ENCODE measurements at regions not wholly inside any gene's neighbourhood (a gene's known extent, or its start where the extent isn't known, plus 50 kb on each side); places are given as distances from the start of the nearest gene placed in this dataset.

DNA sequence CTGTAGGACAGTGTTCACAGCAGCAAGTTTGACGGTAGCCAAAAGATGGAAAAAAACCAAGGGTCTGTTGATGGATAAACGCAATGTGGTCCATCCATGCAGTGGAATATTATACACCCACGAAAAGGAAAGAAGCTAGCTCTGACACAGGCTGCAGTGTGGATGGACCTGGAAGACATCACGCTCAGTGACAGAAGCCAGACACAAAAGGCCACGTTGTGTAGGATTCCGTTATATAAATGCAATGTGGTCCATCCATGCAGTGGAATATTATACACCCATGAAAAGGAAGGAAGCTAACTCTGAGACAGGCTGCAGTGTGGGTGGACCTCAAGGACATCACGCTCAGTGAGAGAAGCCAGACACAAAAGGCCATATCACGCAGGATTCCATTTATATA, 105.5 kb upstream of the SHOX start:
- TF ChIP-seq, protein P1, sequence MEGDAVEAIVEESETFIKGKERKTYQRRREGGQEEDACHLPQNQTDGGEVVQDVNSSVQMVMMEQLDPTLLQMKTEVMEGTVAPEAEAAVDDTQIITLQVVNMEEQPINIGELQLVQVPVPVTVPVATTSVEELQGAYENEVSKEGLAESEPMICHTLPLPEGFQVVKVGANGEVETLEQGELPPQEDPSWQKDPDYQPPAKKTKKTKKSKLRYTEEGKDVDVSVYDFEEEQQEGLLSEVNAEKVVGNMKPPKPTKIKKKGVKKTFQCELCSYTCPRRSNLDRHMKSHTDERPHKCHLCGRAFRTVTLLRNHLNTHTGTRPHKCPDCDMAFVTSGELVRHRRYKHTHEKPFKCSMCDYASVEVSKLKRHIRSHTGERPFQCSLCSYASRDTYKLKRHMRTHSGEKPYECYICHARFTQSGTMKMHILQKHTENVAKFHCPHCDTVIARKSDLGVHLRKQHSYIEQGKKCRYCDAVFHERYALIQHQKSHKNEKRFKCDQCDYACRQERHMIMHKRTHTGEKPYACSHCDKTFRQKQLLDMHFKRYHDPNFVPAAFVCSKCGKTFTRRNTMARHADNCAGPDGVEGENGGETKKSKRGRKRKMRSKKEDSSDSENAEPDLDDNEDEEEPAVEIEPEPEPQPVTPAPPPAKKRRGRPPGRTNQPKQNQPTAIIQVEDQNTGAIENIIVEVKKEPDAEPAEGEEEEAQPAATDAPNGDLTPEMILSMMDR (IDR thresholded peaks at IDR 0.05), result no peak
- TF ChIP-seq POLR2A (IDR thresholded peaks at IDR 0.05), result no peak

Measured in Peyer's patch (tissue), 4 donors.